IMR-90 (cell line): ENCODE measurements at regions not wholly inside any gene's neighbourhood (a gene's known extent, or its start where the extent isn't known, plus 50 kb on each side); places are given as distances from the start of the nearest gene placed in this dataset.

Source experiments
- ATAC-seq: fragments of 200-7000 bp; cut with Tn5 transposase; 2 replicates; pipeline ENCODE4 v1.9.1; 2020; ENCODE audit warnings: low read depth, mild to moderate bottlenecking, moderate library complexity
- BruUV-seq: library from RNA; stranded (reverse); fragments of 400-500 nt; replicated peaks from 2 replicates; lab custom pipeline; 2021; lab: Mats Ljungman, UMichigan
- CTCF ChIA-PET: fragments of 300-600 bp; formaldehyde crosslinking; extraction: SDS; loops from one replicate; lab custom pipeline; 2021; ENCODE audit warnings: antibody characterized with exemption; lab: Yijun Ruan, JAX
- POLR2A ChIA-PET: fragments of 300-600 bp; sonication (Branson Sonifier 250); formaldehyde crosslinking; loops from one replicate; lab custom pipeline; 2022; ENCODE audit warnings: antibody characterized with exemption; ENCODE audit not compliant: unreplicated experiment; lab: Charles Lee
- DNase-seq: peaks from one replicate; pipeline ENCODE4 v3.0.0; 2013
- H2AFZ ChIP-seq: replicated peaks from 2 replicates; pipeline ENCODE3; 2013; ENCODE audit warnings: low read length, mild to moderate bottlenecking; ENCODE audit not compliant: poor library complexity
- H2AK5ac ChIP-seq: 2 replicates; pipeline ENCODE4 v1.6.1; 2013; ENCODE audit warnings: low read depth, low read length, inconsistent platforms
- H2AK9ac ChIP-seq: replicated peaks from 2 replicates; pipeline ENCODE3; 2013; ENCODE audit warnings: mild to moderate bottlenecking, low read depth, low read length, moderate library complexity; ENCODE audit not compliant: poor library complexity
- H2BK120ac ChIP-seq: 2 replicates; pipeline ENCODE4 v1.6.1; 2013; ENCODE audit warnings: low read depth, low read length, inconsistent platforms
- H2BK15ac ChIP-seq: 3 replicates; pipeline ENCODE4 v1.6.1; 2013; ENCODE audit warnings: low read depth, low read length, inconsistent platforms
- H2BK20ac ChIP-seq: 2 replicates; pipeline ENCODE4 v1.6.1; 2013; ENCODE audit warnings: low read depth, mild to moderate bottlenecking, inconsistent platforms, low read length, moderate library complexity
- H2BK5ac ChIP-seq: 2 replicates; pipeline ENCODE4 v1.6.1; 2013; ENCODE audit warnings: mild to moderate bottlenecking, low read depth, low read length, inconsistent platforms; ENCODE audit not compliant: poor library complexity, severe bottlenecking
- H3K14ac ChIP-seq: replicated peaks from 2 replicates; pipeline ENCODE4 v1.6.1; 2013; ENCODE audit warnings: low read depth, low read length, inconsistent platforms
- H3K18ac ChIP-seq: 2 replicates; pipeline ENCODE4 v1.6.1; 2013; ENCODE audit warnings: low read depth, low read length, control low read depth
- H3K23ac ChIP-seq: 2 replicates; pipeline ENCODE4 v1.6.1; 2013; ENCODE audit warnings: low read depth, low read length, inconsistent platforms
- H3K27ac ChIP-seq: 2 replicates; pipeline ENCODE4 v1.5.1; 2013; ENCODE audit warnings: mild to moderate bottlenecking, control low read depth, low read length; ENCODE audit not compliant: insufficient read depth
- H3K27me3 ChIP-seq: 2 replicates; pipeline ENCODE4 v1.6.1; 2013; ENCODE audit warnings: low read length; ENCODE audit not compliant: control insufficient read depth, insufficient read depth
- H3K36me3 ChIP-seq: 2 replicates; pipeline ENCODE4 v1.6.1; 2013; ENCODE audit warnings: low read length, mixed read lengths; ENCODE audit not compliant: control insufficient read depth, insufficient read depth
- H3K4ac ChIP-seq: 2 replicates; pipeline ENCODE4 v1.6.1; 2013; ENCODE audit warnings: low read depth, low read length, inconsistent platforms
- H3K4me1 ChIP-seq: 2 replicates; pipeline ENCODE4 v1.6.1; 2013; ENCODE audit warnings: low read length, mixed read lengths; ENCODE audit not compliant: control insufficient read depth, insufficient read depth
- H3K4me2 ChIP-seq: 2 replicates; pipeline ENCODE4 v1.6.1; 2013; ENCODE audit warnings: low read depth, mild to moderate bottlenecking, control low read depth, low read length, moderate library complexity
- H3K4me3 ChIP-seq: 2 replicates; pipeline ENCODE4 v1.5.1; 2013; ENCODE audit warnings: low read depth, mild to moderate bottlenecking, control low read depth, low read length, moderate library complexity; ENCODE audit not compliant: insufficient read depth
- H3K56ac ChIP-seq: 2 replicates; pipeline ENCODE4 v1.6.1; 2013; ENCODE audit warnings: low read length, inconsistent platforms; ENCODE audit not compliant: insufficient read depth; ENCODE audit errors: extremely low read depth
- H3K79me1 ChIP-seq, 2 experiments: 2 replicates each; pipeline ENCODE4 v1.6.1; 2013; ENCODE audit warnings: low read length in 2 of 2, inconsistent platforms in 1 of 2, low read depth in 1 of 2
- H3K9ac ChIP-seq: 2 replicates; pipeline ENCODE4 v1.6.1; 2013; ENCODE audit warnings: low read depth, low read length, control low read depth
- H3K9me1 ChIP-seq: 2 replicates; pipeline ENCODE4 v1.6.1; 2013; ENCODE audit warnings: low read length, inconsistent platforms; ENCODE audit not compliant: insufficient read depth
- H3K9me3 ChIP-seq: 2 replicates; pipeline ENCODE4 v1.6.1; 2013; ENCODE audit warnings: low read length; ENCODE audit not compliant: control insufficient read depth, insufficient read depth
- H4K20me1 ChIP-seq: 2 replicates; pipeline ENCODE4 v1.6.1; 2013; ENCODE audit warnings: low read length, inconsistent platforms; ENCODE audit not compliant: insufficient read depth
- H4K5ac ChIP-seq: 2 replicates; pipeline ENCODE4 v1.6.1; 2013; ENCODE audit warnings: mild to moderate bottlenecking, low read depth, low read length, control low read depth
- H4K8ac ChIP-seq, 2 experiments: 2 replicates each; pipeline ENCODE4 v1.6.1; 2013; ENCODE audit warnings: low read depth in 2 of 2, low read length in 2 of 2, control low read depth in 1 of 2, inconsistent platforms in 1 of 2
- H4K91ac ChIP-seq: 2 replicates; pipeline ENCODE4 v1.6.1; 2013; ENCODE audit warnings: low read depth, low read length, inconsistent platforms; ENCODE audit not compliant: insufficient read depth
- BHLHE40 ChIP-seq: fragments of 150-350 bp; IDR thresholded peaks from 2 replicates; pipeline ENCODE4 v1.6.1; 2016; ENCODE audit warnings: mild to moderate bottlenecking, low read depth, low read length
- CHD1 ChIP-seq: IDR thresholded peaks from 2 replicates; pipeline ENCODE4 v1.6.1; 2012; ENCODE audit warnings: low read depth, low read length, improper control_type of control experiment
- FOS ChIP-seq: fragments of 150-350 bp; IDR thresholded peaks from 2 replicates; pipeline ENCODE4 v1.6.1; 2016; ENCODE audit warnings: low read depth, low read length
- MAZ ChIP-seq: IDR thresholded peaks from 2 replicates; pipeline ENCODE4 v1.6.1; 2012; ENCODE audit warnings: low read depth, mild to moderate bottlenecking, low read length, improper control_type of control experiment, moderate library complexity, borderline replicate concordance
- NFE2L2 ChIP-seq: fragments of 150-350 bp; IDR thresholded peaks from 2 replicates; pipeline ENCODE4 v1.6.1; 2016; ENCODE audit warnings: low read depth, mild to moderate bottlenecking, low read length
- POLR2A ChIP-seq: IDR thresholded peaks from 2 replicates; pipeline ENCODE4 v1.6.1; 2012; ENCODE audit warnings: mild to moderate bottlenecking, low read depth, low read length
- RAD21 ChIP-seq: IDR thresholded peaks from 2 replicates; pipeline ENCODE4 v1.6.1; 2012; ENCODE audit warnings: low read length, improper control_type of control experiment
- RCOR1 ChIP-seq: IDR thresholded peaks from 2 replicates; pipeline ENCODE4 v1.6.1; 2012; ENCODE audit warnings: mild to moderate bottlenecking, low read length, improper control_type of control experiment; ENCODE audit not compliant: insufficient replicate concordance
- RFX5 ChIP-seq: IDR thresholded peaks from 2 replicates; pipeline ENCODE4 v1.8.0; 2012; ENCODE audit warnings: low read depth, mild to moderate bottlenecking, low read length, moderate library complexity
- USF2 ChIP-seq: fragments of 150-350 bp; IDR thresholded peaks from 2 replicates; pipeline ENCODE4 v1.6.1; 2017; ENCODE audit warnings: mild to moderate bottlenecking, antibody characterized with exemption, low read length, low read depth
- WGBS, 2 experiments: methylation state at CpG; one replicate each; pipeline versions ENCODE4 v1.1.5 to v1.1.7; 2013; ENCODE audit warnings: missing lambda C conversion rate in 2 of 2; ENCODE audit not compliant: insufficient read length in 1 of 2; ENCODE audit errors: extremely low coverage in 2 of 2; 5-methylcytosine and 5-hydroxymethylcytosine counted together
- dilution Hi-C: fragments of 300-500 bp; cut with HindIII; formaldehyde crosslinking; loops from one replicate; pipeline ENCODE4 v1.14.3; 2018; ENCODE audit warnings: low sequenced_read_pairs; ENCODE audit not compliant: unreplicated experiment
- in situ Hi-C: fragments of 300-500 bp; cut with MboI; formaldehyde crosslinking; loops from 3 replicates; pipeline ENCODE4 v1.14.3; 2019; ENCODE audit warnings: low sequenced_read_pairs, inconsistent platforms, mixed read lengths
- intact Hi-C: fragments of 100-400 bp; cut with micrococcal nuclease; formaldehyde crosslinking; loops from 2 replicates; pipeline ENCODE4 v1.10.0; 2022
- TF ChIP-seq, protein P1 (sequence below): fragments of 150-350 bp; IDR thresholded peaks from 2 replicates; pipeline ENCODE4 v1.6.1; 2016; ENCODE audit warnings: low read depth, mild to moderate bottlenecking, low read length, moderate library complexity, borderline replicate concordance

DNA sequence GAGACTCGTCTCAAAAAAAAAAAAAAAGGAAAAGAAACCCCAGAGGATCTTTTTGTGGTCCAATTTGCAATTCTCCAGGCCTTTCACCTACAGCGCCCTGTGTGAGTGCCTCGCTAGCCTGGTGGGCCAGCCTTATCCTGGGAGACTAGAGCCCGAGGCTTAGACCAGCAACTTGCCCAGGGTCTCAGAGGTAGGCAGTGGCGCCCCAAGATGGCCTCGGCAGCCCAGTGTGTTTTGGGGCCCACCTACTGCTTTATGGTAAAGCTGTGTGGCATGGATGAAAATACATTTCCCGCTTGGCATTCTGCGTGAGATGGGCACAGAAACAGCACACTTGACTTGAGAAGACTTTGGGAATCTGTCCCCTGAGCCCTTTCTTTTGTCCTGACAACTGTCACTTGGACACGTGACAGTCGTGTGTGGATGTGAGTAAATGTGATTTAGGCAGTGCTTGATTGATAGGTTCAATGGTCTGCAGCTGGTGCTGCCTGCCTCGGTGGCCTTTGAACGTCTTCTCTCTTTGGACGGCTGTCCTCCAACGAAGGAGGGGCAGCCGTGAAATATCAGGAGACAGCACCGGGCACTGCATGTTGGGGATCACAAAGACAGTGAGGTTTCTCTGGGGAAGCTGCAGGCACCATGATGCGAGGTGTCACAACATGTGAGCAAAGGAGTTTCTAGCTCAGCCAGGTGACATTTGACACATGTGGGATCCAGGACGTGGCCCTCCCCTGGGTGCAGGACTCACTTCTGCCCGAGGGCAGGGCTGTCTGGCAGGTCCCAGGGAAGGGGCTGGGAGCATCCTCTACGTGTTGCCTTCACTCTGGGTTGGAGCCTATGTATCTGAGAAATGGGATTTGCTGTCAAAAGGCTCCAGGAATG is 209.5 kb upstream of the TWIST2 start:
- Histone ChIP-seq H3K79me1 (no peaks in the 10 kb centered on the region), H3K14ac (no peak overlapping the region), H2BK15ac (no peak overlapping the region), H3K4me2 (no peak overlapping the region), H4K91ac (no peak overlapping the region), H4K5ac (no peak overlapping the region), H2BK120ac (no peak overlapping the region), H2BK5ac (no peak overlapping the region), H3K4ac (no peak overlapping the region), H3K36me3 (no peaks in the 10 kb centered on the region), H3K9ac (no peak overlapping the region), H3K4me3 (no peak overlapping the region), H2AK5ac (no peak overlapping the region), H3K56ac (no peak overlapping the region), H2BK20ac (no peak overlapping the region), H3K27ac (no peak overlapping the region), H2AK9ac (no peak overlapping the region), H3K23ac (no peak overlapping the region), H3K4me1 (peaks cover 6% of the 10 kb centered on the region), H4K8ac (no peak overlapping the region), H3K27me3 (peaks cover 3% of the 10 kb centered on the region; the same call in 1 of the 2 replicates), H2AFZ (no peak overlapping the region), H3K18ac (no peak overlapping the region), H3K9me1 (peaks cover 3% of the 10 kb centered on the region), H4K20me1 (0 out of 2 replicates have a peak, but pooled peaks cover 2% of the 10 kb centered on the region), H3K9me3 (no peaks in the 10 kb centered on the region)
- no TSS peak for BruUV-seq
- ChIA-PET POLR2A (no interaction called here), CTCF (no interaction called here)
- no peak for ATAC-seq
- TF ChIP-seq USF2 (no peak), FOS (no peak), MAZ (no peak), NFE2L2 (no peak), BHLHE40 (no peak), RFX5 (no peak), CHD1 (no peak), POLR2A (no peak), RCOR1 (no peak), RAD21 (no peak)
- TF ChIP-seq, protein P1, sequence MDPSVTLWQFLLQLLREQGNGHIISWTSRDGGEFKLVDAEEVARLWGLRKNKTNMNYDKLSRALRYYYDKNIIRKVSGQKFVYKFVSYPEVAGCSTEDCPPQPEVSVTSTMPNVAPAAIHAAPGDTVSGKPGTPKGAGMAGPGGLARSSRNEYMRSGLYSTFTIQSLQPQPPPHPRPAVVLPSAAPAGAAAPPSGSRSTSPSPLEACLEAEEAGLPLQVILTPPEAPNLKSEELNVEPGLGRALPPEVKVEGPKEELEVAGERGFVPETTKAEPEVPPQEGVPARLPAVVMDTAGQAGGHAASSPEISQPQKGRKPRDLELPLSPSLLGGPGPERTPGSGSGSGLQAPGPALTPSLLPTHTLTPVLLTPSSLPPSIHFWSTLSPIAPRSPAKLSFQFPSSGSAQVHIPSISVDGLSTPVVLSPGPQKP = no peak
- intact Hi-C loops = no loop called here
- 85% methylated on average over 11 of the region's 20 CpGs; no CpG with 5 or more reads in 1 of the 2 experiments for WGBS, 2 experiments
- dilution Hi-C loops = no loop called here
- DNase-seq = no peak
- in situ Hi-C loops = no loop called here
